KMS-11 (cell line): ENCODE measurements at regions not wholly inside any gene's neighbourhood (a gene's known extent, or its start where the extent isn't known, plus 50 kb on each side); places are given as distances from the start of the nearest gene placed in this dataset.

Source experiments
- H2AFZ ChIP-seq: fragments of 200-600 bp; sonication (generic); 2 replicates; pipeline ENCODE4 v1.6.1; 2016; ENCODE audit warnings: antibody characterized with exemption, mixed run types, low read depth
- H3K27ac ChIP-seq: fragments of 200-600 bp; sonication (generic); 2 replicates; pipeline ENCODE4 v1.6.1; 2016; ENCODE audit warnings: mild to moderate bottlenecking, mixed run types
- H3K27me3 ChIP-seq: fragments of 200-600 bp; sonication (generic); 2 replicates; pipeline ENCODE4 v1.6.1; 2017; ENCODE audit warnings: mild to moderate bottlenecking, low read depth, mixed run types, moderate library complexity; ENCODE audit not compliant: insufficient read depth
- H3K36me3 ChIP-seq: fragments of 200-600 bp; sonication (generic); 2 replicates; pipeline ENCODE4 v1.6.1; 2017; ENCODE audit warnings: mild to moderate bottlenecking, mixed run types; ENCODE audit not compliant: insufficient read depth
- H3K4me1 ChIP-seq: fragments of 200-600 bp; sonication (generic); 2 replicates; pipeline ENCODE4 v1.6.1; 2016; ENCODE audit warnings: mild to moderate bottlenecking, low read depth, mixed run types; ENCODE audit not compliant: poor library complexity, severe bottlenecking
- H3K4me2 ChIP-seq: fragments of 200-600 bp; sonication (generic); 2 replicates; pipeline ENCODE4 v1.7.0; 2016; ENCODE audit warnings: mild to moderate bottlenecking, mixed run types
- H3K4me3 ChIP-seq: fragments of 200-600 bp; sonication (generic); IDR thresholded peaks from 2 replicates; pipeline ENCODE4 v1.6.1; 2017; ENCODE audit warnings: low read depth, low read length, mixed read lengths; ENCODE audit not compliant: insufficient read depth
- H3K79me2 ChIP-seq: fragments of 200-600 bp; sonication (generic); 2 replicates; pipeline ENCODE4 v1.6.1; 2016; ENCODE audit warnings: low read depth, mixed run types; ENCODE audit not compliant: insufficient read depth
- H3K9ac ChIP-seq: fragments of 200-600 bp; sonication (generic); 2 replicates; pipeline ENCODE4 v1.6.1; 2016; ENCODE audit warnings: mild to moderate bottlenecking, mixed run types
- H4K20me1 ChIP-seq: fragments of 200-600 bp; sonication (generic); 2 replicates; pipeline ENCODE4 v1.6.1; 2016; ENCODE audit warnings: mild to moderate bottlenecking, mixed run types; ENCODE audit not compliant: insufficient read depth
- TF ChIP-seq, protein P1 (sequence below): fragments of 200-600 bp; sonication (generic); conservative IDR thresholded peaks from 2 replicates; pipeline ENCODE4 v1.6.1; 2017; ENCODE audit warnings: low read depth, mild to moderate bottlenecking, antibody characterized with exemption, low read length, moderate library complexity, mixed read lengths

DNA sequence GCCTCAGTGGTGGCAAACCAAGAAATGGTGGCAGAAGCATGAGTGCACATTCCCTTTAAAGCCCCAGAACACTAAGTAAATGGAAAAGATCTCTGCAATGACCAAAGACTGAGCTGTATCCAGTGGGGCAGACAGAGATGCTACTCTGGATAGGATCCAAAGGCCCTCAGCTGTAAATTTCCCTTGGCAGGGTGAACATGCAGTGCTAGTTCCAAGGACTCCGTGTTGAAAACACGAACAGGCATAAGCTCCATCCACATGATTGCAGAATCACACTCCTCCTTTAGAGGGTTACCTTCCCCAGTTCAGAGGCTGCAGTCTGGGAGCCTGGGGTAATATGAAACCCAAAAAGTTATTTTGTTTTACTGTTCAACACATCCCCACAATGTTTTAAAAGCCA, 98.6 kb upstream of the KLF7 start:
- no peaks in the 10 kb centered on the region for H3K27me3 ChIP-seq
- H3K4me2 ChIP-seq, result no peak overlapping the region
- H3K4me1 ChIP-seq, result no peaks in the 10 kb centered on the region

DNA sequence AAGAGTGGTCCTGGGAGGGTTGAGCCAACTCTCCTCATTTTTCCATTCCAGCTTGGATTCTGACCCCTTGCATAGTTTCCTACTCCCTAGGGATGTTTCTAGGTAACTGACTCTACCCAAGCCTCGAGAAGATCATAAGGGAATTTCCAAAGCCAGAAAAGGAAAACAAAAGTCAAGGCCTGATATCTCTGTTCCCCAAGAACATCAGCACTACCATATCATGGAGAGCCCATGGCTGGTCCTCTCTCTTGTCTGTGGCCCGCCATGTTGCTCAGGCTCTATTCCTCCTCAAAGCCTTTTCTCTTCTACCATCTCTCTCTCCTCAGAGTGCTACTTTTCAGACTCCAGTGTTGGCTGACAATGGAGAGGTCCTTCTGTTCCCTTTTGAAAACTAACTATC, 99.6 kb upstream of the KLF7 start:
- H3K27me3 ChIP-seq, result no peaks in the 10 kb centered on the region
- H3K4me3 ChIP-seq, result no peak overlapping the region
- no peaks in the 10 kb centered on the region for H3K4me1 ChIP-seq
- no peak overlapping the region for H3K9ac ChIP-seq
- H3K4me2 ChIP-seq, result no peak overlapping the region
- H4K20me1 ChIP-seq, result no peaks in the 10 kb centered on the region
- H3K79me2 ChIP-seq, result no peaks in the 10 kb centered on the region
- H3K27ac ChIP-seq, result no peak overlapping the region
- H3K36me3 ChIP-seq, result no peaks in the 10 kb centered on the region
- H2AFZ ChIP-seq, result no peak overlapping the region
- TF ChIP-seq, protein P1, sequence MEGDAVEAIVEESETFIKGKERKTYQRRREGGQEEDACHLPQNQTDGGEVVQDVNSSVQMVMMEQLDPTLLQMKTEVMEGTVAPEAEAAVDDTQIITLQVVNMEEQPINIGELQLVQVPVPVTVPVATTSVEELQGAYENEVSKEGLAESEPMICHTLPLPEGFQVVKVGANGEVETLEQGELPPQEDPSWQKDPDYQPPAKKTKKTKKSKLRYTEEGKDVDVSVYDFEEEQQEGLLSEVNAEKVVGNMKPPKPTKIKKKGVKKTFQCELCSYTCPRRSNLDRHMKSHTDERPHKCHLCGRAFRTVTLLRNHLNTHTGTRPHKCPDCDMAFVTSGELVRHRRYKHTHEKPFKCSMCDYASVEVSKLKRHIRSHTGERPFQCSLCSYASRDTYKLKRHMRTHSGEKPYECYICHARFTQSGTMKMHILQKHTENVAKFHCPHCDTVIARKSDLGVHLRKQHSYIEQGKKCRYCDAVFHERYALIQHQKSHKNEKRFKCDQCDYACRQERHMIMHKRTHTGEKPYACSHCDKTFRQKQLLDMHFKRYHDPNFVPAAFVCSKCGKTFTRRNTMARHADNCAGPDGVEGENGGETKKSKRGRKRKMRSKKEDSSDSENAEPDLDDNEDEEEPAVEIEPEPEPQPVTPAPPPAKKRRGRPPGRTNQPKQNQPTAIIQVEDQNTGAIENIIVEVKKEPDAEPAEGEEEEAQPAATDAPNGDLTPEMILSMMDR, result no peak

More for the DNA sequence above, 98.6 kb upstream of the KLF7 start:
- Histone ChIP-seq H4K20me1 (no peaks in the 10 kb centered on the region), H3K27ac (no peak overlapping the region), H3K4me3 (no peak overlapping the region), H3K9ac (no peak overlapping the region), H2AFZ (no peak overlapping the region), H3K79me2 (no peaks in the 10 kb centered on the region), H3K36me3 (no peaks in the 10 kb centered on the region)
- TF ChIP-seq, protein P1, result no peak

DNA sequence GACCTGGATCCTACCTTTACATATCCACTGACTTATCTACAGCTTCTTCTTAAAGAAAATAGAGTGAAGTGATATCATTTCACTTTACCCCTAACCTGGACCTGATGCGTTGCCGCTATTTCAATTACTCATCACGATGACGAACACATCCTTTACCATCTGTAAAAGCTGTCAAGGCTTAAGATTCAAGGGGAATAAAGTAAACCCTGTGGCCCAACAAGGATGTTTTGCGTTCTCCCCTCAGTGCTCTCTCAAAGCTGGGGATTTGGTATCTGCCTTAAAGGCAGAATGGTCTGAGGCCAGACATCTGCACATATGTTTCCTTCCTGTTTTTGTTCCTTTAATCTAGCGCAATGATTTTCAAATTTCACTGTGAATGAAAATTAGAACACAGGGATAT, 100.1 kb upstream of the KLF7 start:
- Histone ChIP-seq H3K4me2 (no peak overlapping the region), H3K79me2 (no peaks in the 10 kb centered on the region), H3K27ac (no peak overlapping the region), H3K36me3 (no peaks in the 10 kb centered on the region), H4K20me1 (no peaks in the 10 kb centered on the region), H3K4me1 (no peaks in the 10 kb centered on the region), H3K9ac (no peak overlapping the region), H3K4me3 (no peak overlapping the region), H3K27me3 (no peaks in the 10 kb centered on the region), H2AFZ (no peak overlapping the region)
- TF ChIP-seq, protein P1, result no peak

DNA sequence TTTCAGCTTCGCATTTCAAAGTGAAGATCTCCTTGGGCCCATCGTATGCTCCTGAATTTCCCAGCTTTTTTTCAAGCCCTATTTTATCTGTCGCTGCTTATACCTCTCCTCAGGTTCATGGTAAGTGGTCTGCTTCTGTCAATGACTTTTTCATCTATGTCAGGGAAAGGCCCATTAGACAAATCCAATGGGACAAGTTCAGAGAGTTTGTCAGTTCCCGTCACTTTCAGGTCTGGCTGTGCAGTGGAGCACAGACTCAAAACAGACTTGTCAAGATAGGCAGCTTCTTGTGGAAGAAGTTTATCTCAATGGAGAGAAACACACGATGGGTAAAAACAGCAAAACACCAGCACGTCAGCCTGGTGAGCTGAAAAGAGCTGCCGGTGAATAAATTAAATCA, 100.9 kb upstream of the KLF7 start:
- no peaks in the 10 kb centered on the region for H4K20me1 ChIP-seq
- H3K4me2 ChIP-seq, result no peak overlapping the region
- no peak overlapping the region for H2AFZ ChIP-seq
- no peaks in the 10 kb centered on the region for H3K4me1 ChIP-seq
- H3K79me2 ChIP-seq, result no peaks in the 10 kb centered on the region
- H3K9ac ChIP-seq, result no peak overlapping the region
- no peaks in the 10 kb centered on the region for H3K36me3 ChIP-seq
- TF ChIP-seq, protein P1, result no peak
- no peak overlapping the region for H3K4me3 ChIP-seq
- H3K27ac ChIP-seq, result no peak overlapping the region
- no peaks in the 10 kb centered on the region for H3K27me3 ChIP-seq

DNA sequence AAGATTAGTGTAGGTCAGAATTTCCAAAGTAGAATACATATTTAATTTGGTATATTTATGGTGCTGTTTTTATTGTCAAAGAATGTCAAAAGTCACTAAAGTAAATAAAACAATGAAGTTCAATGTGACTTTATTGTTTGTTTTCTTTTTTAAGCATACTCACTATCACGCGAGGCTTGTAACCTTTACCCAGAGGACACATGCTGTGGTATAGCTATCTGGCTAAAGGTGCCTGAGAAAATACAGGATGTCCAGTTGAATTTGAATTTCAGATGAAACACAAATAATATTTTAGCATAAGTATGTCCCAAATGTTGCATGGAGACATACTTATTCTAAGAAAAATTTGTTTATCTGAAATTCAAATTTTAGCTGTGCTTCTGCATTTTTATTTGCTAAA, 103.3 kb upstream of the KLF7 start:
- Histone ChIP-seq H3K4me2 (no peak overlapping the region), H2AFZ (no peak overlapping the region), H3K4me3 (no peak overlapping the region), H3K36me3 (no peaks in the 10 kb centered on the region), H3K27ac (no peak overlapping the region), H4K20me1 (no peaks in the 10 kb centered on the region), H3K4me1 (no peaks in the 10 kb centered on the region), H3K79me2 (no peaks in the 10 kb centered on the region), H3K27me3 (no peaks in the 10 kb centered on the region), H3K9ac (no peak overlapping the region)
- TF ChIP-seq, protein P1, result no peak
